ENCODE measurements at regions not wholly inside any gene's neighbourhood (a gene's known extent, or its start where the extent isn't known, plus 50 kb on each side); places are given as distances from the start of the nearest gene placed in this dataset.
A peak's percentile ranks its signal among the peaks of the same experiment; 100 is the strongest.

DNA sequence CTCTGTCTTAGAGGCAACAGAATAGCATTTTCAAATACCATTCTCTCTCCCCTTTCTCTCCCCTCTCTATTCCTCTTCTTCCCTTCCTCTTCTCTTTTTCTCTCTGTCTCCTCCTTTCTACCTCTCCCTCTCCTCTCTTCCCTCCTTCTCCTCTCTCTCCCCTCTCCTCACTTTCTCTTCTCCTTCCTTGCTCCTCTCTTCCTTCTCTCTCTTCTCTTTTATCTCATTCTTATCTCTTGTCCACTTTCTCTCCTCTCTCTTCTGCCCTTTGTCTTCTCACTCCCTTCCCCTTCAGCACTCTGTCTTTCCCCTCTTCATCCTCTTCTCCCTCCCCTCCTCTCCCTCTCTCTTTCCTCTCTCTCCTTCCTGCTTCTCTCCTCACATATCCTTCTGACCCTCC is 2265.8 kb upstream of the TENM3 start:
- no peak for DNase-seq

DNA sequence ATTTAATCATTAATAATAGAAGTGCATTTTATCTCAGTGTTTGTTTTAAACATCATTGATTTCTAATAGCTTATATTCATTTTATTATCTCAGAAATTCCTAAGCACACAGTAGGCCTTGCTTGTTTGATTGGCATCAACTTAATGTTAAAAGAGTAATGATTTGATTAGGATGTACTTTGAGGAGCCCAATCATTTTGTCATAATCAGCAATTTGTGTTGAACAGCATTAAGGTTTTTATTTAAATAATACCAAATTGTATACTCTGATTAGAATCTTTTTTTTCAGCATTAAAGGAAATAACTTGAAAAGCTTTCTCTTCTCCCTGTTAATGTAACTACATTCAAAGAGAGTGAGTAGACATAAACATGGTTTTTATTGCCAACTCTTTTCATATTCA is 2262.0 kb upstream of the TENM3 start:
- DNase-seq = no peak

DNA sequence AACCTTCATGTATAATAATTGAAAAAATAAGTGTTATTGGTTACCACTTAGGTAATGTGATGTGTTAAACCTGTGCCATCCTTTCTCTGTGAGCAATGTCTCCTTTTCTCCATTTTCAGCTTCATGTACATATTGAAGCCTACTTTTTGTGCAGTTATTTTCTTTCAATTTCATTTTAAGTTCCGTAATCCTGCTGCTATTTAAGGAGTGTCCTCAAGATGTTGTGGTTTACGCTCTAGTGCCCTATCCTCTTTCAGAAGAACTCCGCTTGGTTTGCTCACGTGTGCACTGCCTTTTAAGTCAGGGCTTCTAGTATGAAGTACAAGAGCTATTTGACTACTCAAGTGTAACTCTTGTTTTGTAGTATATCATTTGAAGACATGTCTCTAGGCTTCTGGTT is 2253.2 kb upstream of the TENM3 start:
- DNase-seq = no peak

DNA sequence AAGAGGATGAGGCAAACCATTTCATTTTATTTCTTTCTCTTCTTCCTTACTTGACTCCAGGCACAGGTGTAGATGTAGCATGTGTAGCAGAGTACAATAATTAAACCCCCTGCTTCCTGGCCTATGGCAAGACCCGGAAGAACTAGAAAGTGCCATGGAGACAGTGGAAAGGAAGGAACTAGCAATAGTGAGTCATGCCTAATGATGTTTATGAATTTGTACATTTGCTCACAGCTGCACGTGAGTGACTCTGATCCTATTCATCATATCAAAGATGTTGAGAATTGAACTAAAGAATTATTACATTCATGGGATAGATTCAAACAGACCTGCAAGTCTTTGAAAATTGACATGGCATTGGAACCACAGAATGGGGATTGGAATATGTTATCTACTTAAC is 2233.9 kb upstream of the TENM3 start:
- DNase-seq = no peak

DNA sequence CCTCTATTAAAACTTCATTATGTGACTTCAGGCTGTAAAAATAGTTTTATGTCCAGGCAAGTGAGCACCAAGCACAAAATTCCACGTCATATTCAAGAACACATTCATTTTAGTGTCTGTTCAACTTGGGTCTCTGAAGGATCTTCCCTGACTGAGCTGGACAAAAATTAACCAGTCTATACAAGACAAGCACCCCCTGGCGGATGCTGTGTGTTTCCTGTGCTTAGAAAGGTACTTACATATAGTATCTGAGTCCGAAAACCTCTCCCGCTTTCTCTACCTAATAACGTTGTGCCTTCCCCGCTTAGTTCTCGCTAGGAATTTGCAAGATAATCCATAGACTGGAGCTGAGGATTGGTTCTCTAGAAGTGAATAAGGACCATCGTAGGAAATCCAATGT is 2214.5 kb upstream of the TENM3 start:
- DNase-seq = no peak

DNA sequence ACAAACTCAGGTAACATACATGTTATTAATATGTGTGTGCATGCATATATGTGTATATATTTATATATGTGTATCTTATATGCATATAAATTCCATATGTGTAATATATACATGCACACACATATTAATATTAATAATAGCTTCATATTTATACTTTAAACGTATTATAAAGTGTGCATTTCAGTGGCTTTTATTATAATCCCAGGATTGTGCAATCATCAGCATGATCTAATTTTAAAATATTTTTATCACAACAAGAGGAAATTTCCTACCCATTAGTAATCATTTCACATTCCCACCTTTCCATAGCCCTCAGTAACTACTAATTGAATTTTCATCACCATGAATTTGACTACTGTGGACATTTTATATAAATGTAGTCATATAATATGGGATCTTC is 2211.9 kb upstream of the TENM3 start:
- no peak for DNase-seq

DNA sequence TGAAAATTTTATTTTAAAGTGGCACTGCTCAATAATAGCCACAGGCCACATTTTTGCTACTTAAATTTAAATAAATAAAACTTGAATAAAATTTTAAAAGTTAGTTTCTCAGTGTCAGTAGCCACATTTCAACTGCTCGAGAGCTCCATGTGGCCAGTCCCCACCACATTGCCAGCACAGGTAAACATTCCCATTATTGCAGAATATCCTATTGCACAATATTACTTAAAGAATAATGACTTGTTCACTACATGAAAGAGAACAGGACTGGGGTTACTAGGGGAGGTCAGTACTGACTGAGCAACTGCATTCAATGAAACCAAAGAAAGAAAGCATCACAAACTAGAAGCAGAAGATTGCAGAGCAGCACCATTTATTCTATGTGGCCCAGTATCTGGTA is 2201.6 kb upstream of the TENM3 start:
- no peak for DNase-seq

DNA sequence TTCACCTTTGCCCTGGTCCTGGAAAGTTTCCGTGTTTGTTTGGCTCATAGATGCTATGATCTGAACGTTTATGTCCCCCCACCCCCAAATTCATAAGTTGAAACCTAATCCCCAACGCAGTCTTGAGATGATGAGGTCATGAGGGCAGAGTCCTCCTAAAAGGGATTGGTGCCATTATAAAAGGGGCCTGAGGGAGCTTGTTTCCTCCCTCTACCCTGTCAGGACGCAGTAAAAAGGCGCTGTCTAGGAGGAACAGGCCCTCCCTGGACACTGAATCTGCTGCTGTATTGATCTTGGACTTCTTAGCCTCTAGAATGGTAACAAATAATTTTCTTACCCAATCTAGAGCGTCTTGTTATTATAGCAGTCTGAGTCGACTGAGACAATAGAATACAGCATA is 2190.6 kb upstream of the TENM3 start:
- DNase-seq = no peak

DNA sequence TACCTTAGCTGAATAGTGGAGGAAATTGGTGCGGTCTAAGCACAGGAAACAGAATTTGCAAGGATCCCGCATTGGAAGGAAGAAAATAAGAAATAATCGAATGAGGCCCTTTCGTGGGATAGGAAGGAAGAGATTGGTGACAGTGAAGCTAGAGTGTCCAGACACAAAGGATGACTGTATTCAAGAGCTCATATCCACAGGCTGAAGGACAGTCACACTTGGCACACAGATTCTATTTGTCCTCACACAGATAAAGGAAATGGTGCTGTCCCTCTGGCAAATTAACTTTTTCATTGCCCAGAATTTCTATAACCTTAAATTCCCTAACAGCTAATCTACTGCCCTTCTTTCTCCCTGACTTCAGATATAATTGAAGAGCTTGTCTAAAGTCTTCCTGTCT is 2188.9 kb upstream of the TENM3 start:
- DNase-seq = no peak

DNA sequence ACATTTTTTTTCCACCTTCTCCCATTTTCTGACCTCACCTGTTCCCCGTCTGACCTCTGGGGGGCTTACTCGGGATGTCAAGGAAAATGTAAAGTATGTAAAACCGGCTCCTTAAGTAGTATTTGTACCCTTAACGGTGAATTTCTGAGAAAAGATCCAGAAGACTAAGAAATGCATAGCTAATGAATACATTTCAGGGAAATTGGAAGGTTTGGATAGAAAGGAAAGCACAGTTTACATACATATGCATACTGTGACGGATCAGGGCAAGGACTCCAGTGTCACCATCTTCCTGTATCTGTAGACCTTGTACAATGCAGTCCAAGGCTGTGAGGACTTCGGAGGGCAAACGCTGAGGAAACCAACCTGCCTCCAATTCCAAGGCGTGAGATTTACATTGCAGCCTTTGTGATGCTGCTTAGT is 2185.9 kb upstream of the TENM3 start:
- DNase-seq = no peak

DNA sequence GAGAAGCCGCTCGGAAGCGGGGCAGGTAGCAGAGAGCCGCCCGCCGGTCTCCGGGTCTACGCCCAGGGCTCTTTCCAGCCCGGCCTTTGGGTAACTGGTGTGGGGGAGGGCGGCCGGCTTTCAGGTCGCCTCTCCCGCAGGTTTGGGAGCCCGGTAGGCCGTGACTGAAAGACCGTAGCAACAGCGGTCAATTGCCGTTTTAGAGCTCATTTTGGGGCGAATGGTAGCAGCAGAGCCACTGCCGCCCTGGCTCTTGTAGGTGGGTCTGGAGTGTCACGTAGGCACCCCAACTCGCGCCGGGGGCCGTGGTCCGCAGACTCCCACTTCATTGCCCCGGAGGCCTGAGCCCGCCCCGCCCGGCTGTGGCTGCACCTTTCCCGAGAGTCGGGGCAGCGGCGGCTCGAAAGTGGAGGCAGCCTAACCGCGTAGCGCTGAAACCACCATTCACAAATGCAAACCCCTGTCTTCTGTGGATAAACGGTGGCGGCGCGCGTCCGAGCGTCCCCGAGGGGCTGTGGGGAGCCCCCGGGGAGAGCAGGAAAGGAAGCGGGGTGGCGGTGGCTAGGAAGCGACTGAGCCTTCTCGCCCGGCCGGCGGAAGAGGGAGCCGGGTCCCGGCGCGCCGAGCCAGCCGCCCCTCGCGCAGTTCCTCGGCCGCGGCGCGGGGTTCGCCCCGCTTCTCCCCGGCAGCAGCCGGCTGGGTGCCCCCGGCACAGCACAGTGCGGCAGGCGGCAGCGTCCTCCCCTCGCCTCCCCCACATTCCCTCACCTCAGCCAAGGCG is 2185.1 kb upstream of the TENM3 start:
- no peak for DNase-seq

DNA sequence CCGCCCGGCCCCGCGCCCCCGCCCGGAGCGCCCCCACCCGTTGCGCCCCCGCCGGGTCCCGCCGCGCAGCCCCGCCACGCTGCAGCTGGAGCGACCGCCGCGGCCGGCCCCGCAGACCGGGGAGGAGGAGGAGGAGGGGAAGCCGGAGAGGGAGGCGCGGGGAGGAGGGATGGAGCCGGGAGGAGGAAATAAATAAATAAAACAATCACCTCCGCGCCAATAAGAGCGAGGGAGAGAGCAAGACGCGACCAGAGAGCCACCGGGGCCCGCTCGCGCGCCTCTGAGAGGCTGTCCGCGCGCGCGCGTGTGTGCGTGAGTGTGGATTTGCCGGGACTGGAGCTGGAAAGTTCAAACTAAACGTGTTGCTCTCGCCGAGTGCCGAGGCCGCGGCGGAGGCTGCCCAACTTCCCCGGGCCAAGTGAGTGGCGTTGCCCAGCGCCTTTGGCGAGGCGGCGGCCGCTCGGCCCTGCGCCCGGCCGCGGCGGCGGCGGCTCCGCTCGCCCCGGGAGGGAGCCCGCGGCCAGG is 2184.4 kb upstream of the TENM3 start:
- DNase-seq = peak; percentile 6

DNA sequence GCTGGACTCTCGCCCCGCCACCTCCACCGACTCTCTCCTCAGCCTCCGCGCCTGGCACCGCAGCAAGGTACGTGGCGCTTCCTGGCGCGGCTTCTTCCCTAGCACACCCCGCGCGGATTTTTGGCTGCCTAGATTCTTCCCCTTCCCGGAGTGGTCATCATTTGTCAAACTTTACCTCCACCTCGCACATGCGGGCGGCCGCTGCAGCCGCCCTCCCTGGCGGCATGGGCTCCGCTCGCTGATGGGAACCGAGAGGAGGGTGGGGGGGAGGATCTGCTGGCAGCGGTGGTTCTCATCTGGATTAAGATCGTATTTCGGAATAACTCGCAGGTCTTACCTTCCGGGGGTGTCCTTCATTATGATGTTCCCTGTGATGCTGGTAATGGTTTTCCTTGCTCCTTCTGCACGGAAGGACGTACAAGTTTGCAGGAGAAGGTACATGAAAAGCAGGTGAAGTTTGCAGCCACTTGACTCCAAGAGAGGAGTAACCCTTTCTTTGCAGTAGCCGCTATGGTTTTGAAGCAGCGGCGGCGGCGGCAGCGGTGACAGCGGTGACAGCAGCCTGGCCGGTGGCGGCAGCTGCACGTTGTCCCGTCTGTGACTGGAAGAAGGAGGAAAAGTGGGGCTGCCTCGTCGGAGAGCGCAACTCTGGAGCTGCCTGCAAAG is 2183.9 kb upstream of the TENM3 start:
- DNase-seq = no peak

DNA sequence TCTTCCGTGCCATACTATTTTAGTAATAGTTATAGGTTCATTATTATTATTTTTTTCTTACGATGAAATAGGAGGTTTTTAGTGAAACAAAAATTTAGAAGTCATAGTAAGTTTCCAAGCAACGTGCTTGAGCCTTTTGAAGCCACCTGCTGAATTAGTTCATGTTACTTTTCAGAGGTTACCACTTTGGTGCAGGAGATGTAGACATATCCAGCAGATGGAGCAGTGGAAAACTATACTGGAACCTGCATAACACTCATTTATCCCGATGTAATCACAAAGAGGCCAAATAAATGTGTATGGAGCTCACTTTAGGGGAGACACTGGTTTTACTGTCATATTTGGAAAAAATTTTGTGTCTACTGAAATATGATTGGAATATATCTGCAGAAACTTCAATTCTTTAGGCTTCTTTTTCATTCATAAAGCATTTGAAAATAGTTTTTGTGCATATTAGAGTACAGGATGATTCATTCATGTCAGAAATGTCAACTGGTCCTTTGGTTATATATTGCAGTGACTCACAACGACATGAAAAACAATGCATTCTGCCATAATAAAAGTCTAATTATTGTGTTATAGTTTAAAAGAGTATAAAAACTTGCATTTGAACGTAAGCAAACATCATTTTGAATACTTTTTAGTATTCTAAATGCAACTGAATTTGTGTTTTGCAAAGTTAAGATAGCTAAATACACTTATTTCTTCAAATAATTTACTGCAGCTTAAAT is 2182.9 kb upstream of the TENM3 start:
- DNase-seq = no peak

DNA sequence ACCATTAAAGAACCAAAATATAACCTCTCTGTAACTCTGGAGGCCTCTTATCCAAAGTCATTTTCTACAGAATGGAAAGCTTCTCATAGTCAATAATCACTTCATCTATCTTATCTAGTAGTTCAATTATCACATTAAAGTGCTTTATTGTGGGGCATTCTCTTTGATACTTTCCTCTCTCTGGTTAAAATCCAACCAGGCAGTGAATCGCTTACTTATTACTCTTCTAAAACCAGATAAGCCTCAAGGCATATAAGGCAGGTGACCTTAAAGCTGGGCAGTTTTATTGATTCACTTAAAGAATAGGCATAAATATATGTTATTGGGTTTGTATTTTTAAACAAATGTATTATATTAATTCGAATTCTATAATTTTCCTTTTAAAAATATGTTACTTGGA is 2162.1 kb upstream of the TENM3 start:
- no peak for DNase-seq

DNA sequence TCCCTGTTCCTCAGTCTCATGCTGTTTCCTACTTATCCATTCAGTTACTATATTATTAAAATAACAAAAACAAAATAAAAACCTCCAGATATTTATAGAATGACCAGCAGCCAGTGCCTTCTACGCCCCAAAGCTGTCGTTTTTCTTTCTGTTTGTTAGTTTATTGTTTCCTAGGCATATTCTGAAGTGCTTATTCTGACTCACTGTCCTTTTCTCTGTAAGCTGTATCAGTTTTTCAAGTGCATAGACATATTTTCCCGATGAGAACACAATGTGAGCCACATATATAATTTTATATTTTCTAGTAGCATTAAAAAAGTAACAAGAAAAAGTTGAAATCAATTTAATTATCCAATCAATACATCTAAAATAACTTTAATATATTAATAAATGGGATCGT is 2158.6 kb upstream of the TENM3 start:
- no peak for DNase-seq

DNA sequence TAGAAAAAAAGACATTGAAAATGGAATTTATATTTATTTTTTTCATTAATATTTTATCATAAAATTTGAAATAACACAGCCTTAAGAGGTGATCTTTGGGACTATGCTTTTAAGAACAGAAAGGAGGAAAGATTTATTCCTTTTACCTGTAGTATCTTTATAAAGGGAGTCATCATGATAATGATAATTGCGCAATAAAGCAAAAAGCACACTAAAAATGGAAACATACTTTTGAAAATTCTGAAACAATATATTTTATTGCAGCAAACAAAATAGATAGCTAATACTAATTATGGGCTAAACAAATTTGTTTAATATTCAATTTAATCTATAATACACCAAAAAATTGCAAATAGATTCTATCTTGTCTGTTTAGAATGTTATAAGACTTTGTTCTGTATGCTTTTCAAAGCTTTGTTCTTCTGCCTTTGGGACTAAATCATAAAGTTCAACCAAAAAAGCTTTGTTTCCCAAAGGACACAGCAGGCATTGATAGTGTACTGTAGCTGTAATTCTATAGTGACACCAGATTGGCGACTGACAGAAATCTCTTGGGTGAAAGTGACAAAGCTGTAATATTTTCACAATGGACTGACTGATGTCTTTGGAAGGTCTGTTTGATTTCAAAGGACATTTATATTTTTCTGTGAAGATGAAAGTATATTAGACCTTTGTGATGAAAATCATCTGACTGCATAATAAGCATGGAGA is 2156.6 kb upstream of the TENM3 start:
- no peak for DNase-seq

DNA sequence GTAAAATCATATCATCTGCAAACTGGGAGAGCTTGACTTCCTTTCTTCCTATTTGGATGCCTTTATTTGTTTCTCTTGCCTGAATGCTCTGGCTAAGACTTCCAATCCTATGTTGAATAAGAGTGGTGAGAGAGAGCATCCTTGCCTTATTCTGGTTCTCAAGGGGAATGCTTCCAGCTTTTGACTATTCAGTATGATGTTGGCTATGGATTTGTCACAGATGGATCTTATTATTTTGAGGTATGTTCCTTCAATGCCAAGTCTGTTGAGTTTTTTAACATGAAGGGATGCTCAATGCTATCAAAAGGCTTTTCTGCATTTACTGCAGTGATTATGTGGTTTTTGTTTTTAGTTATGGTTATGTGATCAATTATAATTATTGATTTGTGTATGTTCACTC is 2144.6 kb upstream of the TENM3 start:
- DNase-seq = no peak

DNA sequence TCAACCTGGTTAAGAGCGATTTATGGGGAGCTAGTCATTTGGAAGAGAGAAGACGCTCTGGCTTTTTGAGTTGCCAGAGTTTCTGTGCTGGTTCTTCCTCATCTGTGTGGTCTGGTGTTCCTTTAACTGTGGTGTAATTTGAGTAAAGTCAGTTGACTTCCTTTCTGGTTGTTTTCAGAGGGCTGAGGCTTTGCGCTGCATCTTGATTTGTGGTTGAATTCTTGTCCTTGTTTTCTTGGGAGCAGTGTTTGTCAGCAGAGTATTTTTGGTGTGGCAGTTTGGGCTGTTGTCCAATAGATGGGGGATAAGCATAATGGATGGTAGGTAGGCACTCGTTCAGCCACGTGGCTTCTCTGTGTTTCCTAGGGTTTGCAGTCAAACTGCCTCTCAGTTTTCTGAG is 2143.2 kb upstream of the TENM3 start:
- DNase-seq = no peak

DNA sequence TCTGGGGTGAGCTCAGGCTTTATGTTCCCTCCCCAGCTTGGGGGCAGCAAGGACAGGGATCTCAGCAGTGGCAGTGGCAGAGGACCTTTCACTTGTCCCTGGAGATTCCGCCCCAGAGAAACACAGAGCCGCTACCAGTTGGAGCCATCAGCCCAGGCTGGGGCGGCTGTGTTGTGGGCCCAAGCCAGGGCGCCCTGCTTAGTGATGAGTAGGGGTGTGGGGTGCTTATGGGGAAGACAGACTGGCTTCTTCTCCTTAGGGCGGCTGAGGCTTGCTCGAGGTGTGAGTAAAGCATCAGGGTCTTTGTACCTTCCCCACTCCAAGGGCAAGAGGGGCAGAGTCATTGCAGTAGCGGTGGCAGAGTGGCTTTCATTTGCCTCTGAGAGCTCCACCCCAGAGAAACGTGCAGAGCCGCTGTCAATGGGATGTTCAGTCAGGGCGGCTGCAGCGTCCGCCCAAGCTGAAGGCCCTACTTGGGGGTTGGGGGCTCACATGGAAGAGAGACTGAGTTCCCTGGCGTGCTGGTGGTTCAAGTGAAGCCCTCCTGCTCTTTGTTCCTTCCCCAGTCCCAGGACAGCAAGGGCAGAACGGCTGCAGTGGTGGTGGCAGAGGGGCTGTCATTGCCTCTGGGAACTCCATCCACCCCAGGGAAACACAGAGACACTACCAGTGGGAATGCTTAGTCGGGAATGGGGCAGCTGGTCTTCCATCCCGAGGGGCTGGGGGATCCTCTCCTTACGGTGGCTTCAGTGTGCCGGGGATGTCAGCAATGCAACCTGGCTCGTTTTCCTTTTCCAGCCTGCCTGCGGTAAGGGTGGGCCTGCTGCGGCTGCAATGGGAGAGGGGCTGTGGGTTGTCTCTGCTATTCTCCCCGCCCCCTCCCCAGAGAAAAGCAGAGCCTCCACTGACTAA is 2142.5 kb upstream of the TENM3 start:
- no peak for DNase-seq

DNA sequence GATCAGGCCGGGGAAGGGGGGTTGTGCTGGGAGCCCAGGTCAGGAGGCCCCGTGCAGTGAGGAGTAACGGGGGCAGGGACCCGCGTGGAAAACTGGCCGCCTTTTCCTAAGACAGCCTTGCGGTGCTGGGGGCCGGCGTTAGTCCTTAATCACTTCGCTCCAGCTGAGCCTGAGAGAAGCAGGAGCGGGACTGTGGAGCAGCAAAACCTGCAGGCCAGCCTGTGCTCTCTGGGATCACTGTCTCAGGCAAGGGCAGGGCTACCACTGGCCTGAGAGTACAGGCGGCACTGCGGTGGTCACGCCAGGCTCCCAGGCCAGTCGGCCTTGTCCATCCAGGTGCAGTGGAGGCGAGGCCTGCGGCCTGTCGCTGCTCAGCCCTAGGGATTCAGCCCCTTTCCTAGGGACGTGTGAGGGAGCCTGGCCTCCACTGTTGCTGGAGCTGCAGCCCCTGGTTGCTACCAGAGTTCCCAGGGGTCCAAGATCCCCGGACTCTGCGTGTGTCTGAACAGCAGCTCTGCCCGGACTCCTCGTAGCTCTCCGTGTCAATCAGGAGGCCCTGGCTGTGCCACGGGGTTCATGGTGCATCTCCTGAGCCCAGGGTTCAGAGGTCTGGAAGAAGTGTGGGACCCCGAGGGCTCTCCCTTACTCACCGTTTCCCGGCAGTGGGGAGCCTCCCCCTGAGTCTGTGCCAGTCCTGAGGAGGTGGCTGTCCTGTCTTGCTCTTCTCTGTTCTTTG is 2141.7 kb upstream of the TENM3 start:
- DNase-seq = no peak
